Type B pancreatic cell (in vitro differentiated cells): ENCODE measurements at regions not wholly inside any gene's neighbourhood (a gene's known extent, or its start where the extent isn't known, plus 50 kb on each side); places are given as distances from the start of the nearest gene placed in this dataset.
"Not testable (repeated sequence)": the region's sequence is repeated elsewhere in the genome, so short reads cannot be mapped to it uniquely, and the experiment has no call there.

Source experiments
- DNase-seq: peaks from one replicate; pipeline ENCODE4 v3.0.0; 2021; ENCODE audit warnings: mixed read lengths; ENCODE audit not compliant: unreplicated experiment; ENCODE audit errors: extremely low spot score
- H3K27ac Mint-ChIP-seq: 2 replicates; pipeline ENCODE4 v1.8.0; 2021; ENCODE audit warnings: mild to moderate bottlenecking, mixed read lengths
- H3K27me3 Mint-ChIP-seq: 2 replicates; pipeline ENCODE4 v1.8.0; 2021; ENCODE audit warnings: mixed read lengths
- H3K36me3 Mint-ChIP-seq: 2 replicates; pipeline ENCODE4 v1.8.0; 2021; ENCODE audit warnings: mixed read lengths
- H3K4me1 Mint-ChIP-seq: one replicate; pipeline ENCODE4 v1.8.0; 2021; ENCODE audit warnings: mixed read lengths; ENCODE audit not compliant: unreplicated experiment
- H3K4me3 Mint-ChIP-seq: 2 replicates; pipeline ENCODE4 v1.8.0; 2021; ENCODE audit warnings: mild to moderate bottlenecking, mixed read lengths
- H3K9me3 Mint-ChIP-seq: 2 replicates; pipeline ENCODE4 v1.8.0; 2021; ENCODE audit warnings: mixed read lengths
- CTCF ChIP-seq: fragments of 200-600 bp; sonication (generic); conservative IDR thresholded peaks from 2 replicates; pipeline ENCODE4 v1.5.0; 2021; ENCODE audit warnings: antibody characterized with exemption, mild to moderate bottlenecking

- H3K36me3 Mint-ChIP-seq, result no peaks in the 10 kb centered on the region
- no peaks in the 10 kb centered on the region for H3K9me3 Mint-ChIP-seq
- no peak overlapping the region for H3K4me3 Mint-ChIP-seq
- DNase-seq, result no peak
- H3K27me3 Mint-ChIP-seq, result peaks cover 16% of the 10 kb centered on the region
- no peaks in the 10 kb centered on the region for H3K4me1 Mint-ChIP-seq
- H3K27ac Mint-ChIP-seq, result no peak overlapping the region
- TF ChIP-seq CTCF, result no peak
These were observed 156.7 kb downstream of the NR2F2 start for GRCh38 chr15:96487245-96487644.

- H3K27ac Mint-ChIP-seq, H3K4me1 Mint-ChIP-seq, H3K9me3 Mint-ChIP-seq, DNase-seq, H3K36me3 Mint-ChIP-seq: not testable (repeated sequence)
- H3K27me3 Mint-ChIP-seq, result peaks cover 24% of the 10 kb centered on the region
- H3K4me3 Mint-ChIP-seq, result peak overlapping the region; percentile 80
These were observed 160.7 kb downstream of the NR2F2 start for GRCh38 chr15:96491066-96491699.

- TF ChIP-seq CTCF, result peak; percentile 51
- not testable (repeated sequence) for H3K9me3 Mint-ChIP-seq, H3K36me3 Mint-ChIP-seq, H3K4me1 Mint-ChIP-seq, H3K27ac Mint-ChIP-seq, DNase-seq
- Mint-ChIP-seq H3K27me3 (peaks cover 20% of the 10 kb centered on the region), H3K4me3 (peak overlapping the region; percentile 80)
These were observed 161.5 kb downstream of the NR2F2 start for GRCh38 chr15:96491700-96492644.

- H3K27me3 Mint-ChIP-seq, result peaks cover 17% of the 10 kb centered on the region
- no peak for TF ChIP-seq CTCF
- no peaks in the 10 kb centered on the region for H3K4me1 Mint-ChIP-seq
- H3K27ac Mint-ChIP-seq, result no peak overlapping the region
- H3K9me3 Mint-ChIP-seq, result no peaks in the 10 kb centered on the region
- DNase-seq, result no peak
- H3K4me3 Mint-ChIP-seq, result no peak overlapping the region
- H3K36me3 Mint-ChIP-seq, result no peaks in the 10 kb centered on the region
These were observed 164.0 kb downstream of the NR2F2 start for GRCh38 chr15:96494505-96494904.

GRCh38 chr15:96495386-96495785 lies 164.9 kb downstream of the NR2F2 start:
- Mint-ChIP-seq H3K9me3 (no peaks in the 10 kb centered on the region), H3K4me1 (no peaks in the 10 kb centered on the region), H3K27me3 (peaks cover 11% of the 10 kb centered on the region), H3K27ac (no peak overlapping the region), H3K36me3 (no peaks in the 10 kb centered on the region), H3K4me3 (no peak overlapping the region)
- TF ChIP-seq CTCF, result no peak
- DNase-seq, result no peak

- no peaks in the 10 kb centered on the region for H3K36me3 Mint-ChIP-seq
- H3K4me3 Mint-ChIP-seq, result no peak overlapping the region
- H3K9me3 Mint-ChIP-seq, result no peaks in the 10 kb centered on the region
- no peaks in the 10 kb centered on the region for H3K4me1 Mint-ChIP-seq
- DNase-seq, result no peak
- H3K27ac Mint-ChIP-seq, result no peak overlapping the region
- no peak for TF ChIP-seq CTCF
- H3K27me3 Mint-ChIP-seq, result peaks cover 6% of the 10 kb centered on the region
These were observed 167.5 kb downstream of the NR2F2 start for GRCh38 chr15:96497951-96498350.
